ENCODE measurements at regions not wholly inside any gene's neighbourhood (a gene's known extent, or its start where the extent isn't known, plus 50 kb on each side); places are given as distances from the start of the nearest gene placed in this dataset.

DNA sequence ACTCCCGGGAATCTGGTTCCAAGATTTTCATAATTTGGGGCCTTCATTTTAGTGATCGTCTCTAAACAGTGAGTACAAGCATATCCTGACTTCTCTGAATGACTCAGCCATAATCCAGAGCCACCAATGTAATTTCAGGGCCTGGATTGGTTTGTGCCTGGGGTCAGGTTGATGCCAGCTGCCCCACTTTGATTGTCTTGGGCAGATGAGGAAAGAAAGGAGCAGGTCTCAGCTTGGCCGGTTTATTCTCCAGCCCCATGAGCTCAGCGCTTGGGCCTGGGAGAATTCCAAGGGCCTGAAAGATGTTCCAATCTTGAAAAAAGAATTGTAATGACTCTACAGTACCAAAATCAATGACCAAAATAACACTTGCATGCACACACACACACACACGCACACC lies 71.2 kb upstream of the ECE1 start:
- H3K4me3 ChIP-seq (ENCODE audit: low read depth, low read length) = no peak overlapping the region
- TF ChIP-seq, protein P1, sequence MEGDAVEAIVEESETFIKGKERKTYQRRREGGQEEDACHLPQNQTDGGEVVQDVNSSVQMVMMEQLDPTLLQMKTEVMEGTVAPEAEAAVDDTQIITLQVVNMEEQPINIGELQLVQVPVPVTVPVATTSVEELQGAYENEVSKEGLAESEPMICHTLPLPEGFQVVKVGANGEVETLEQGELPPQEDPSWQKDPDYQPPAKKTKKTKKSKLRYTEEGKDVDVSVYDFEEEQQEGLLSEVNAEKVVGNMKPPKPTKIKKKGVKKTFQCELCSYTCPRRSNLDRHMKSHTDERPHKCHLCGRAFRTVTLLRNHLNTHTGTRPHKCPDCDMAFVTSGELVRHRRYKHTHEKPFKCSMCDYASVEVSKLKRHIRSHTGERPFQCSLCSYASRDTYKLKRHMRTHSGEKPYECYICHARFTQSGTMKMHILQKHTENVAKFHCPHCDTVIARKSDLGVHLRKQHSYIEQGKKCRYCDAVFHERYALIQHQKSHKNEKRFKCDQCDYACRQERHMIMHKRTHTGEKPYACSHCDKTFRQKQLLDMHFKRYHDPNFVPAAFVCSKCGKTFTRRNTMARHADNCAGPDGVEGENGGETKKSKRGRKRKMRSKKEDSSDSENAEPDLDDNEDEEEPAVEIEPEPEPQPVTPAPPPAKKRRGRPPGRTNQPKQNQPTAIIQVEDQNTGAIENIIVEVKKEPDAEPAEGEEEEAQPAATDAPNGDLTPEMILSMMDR (IDR thresholded peaks at IDR 0.05; ENCODE audit: low read depth, low read length) = no peak

DNA sequence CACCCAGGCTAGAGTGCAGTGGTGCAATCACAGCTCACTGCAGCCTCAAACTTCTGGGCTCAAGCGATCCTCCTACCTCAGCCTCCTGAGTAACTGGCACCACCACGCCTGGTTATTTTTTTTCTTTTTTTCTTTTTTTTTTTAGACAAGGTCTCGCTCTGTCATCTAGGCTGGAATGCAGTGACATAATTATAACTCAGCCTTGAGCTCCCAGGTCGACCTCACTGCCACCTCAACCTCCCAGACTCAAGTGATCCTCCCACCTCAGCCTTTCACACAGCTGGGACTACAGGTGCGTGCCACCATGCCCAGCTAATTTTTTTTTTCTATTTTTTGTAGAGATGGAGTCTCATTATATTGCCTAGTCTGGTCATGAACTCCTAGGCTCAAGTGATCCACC lies 66.9 kb upstream of the ECE1 start:
- TF ChIP-seq, protein P1 (IDR thresholded peaks at IDR 0.05; ENCODE audit: low read depth, low read length) = no peak
- H3K4me3 ChIP-seq (ENCODE audit: low read depth, low read length) = no peak overlapping the region

DNA sequence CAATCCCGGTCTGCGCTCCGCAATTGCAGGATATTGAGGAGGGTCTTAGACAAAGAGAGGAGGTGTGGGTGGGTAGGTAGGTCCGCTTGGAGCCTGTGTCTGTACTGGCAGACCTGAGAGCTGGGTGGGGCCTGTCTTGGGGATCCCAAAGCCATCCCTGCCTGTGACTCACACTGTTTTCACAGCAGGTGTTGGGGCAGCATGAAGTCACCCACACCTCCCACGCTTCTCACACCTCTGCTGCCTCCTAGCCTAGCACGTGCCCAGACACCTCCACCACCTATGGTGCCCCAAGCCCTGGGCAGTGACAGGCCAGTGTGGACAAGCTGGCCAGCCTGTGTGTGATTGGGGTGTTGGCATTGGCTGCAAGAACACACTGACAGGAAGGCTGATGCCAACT lies 65.7 kb upstream of the ECE1 start:
- H3K4me3 ChIP-seq (ENCODE audit: low read depth, low read length) = no peak overlapping the region
- TF ChIP-seq, protein P1 (IDR thresholded peaks at IDR 0.05; ENCODE audit: low read depth, low read length) = no peak

DNA sequence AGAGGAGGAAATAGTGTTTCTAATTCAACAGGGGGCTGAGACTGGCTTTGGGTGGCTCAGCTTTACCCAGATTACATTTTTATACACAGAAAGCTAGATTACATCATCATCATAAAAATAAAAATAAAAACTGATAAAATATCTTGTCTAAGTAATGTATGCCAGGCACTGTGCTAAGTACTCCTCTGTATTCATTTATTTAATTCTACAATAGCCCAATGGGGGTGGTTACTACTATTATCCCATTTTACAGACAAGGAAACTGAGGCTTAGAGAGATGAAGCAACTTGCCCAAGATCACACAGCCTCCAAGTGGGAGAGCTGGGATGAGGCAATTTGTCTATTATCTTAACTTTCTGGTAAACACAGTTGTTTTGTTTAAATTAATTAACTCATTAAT lies 62.3 kb upstream of the ECE1 start:
- TF ChIP-seq, protein P1 (IDR thresholded peaks at IDR 0.05; ENCODE audit: low read depth, low read length) = no peak
- no peak overlapping the region for H3K4me3 ChIP-seq (ENCODE audit: low read depth, low read length)

DNA sequence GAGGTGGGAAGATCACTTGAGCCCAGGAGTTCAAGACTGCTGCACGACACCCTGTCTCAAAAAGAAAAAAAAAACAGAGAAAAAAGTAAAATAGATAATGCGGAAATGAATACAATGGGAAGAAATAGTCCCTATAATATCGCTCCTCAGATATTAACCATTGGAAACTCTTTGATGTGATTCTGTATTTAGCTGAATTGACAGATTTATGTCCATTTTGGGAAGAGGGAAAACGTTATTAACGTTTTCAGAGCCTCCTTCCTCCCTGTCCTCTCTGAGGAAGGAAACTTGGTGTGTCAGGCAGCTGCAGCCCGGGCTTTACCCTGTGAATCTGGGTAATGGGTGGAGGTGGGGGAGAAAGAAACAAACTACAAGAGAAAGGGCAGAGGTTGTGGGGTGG lies 61.6 kb upstream of the ECE1 start:
- H3K4me3 ChIP-seq (ENCODE audit: low read depth, low read length) = no peak overlapping the region
- TF ChIP-seq, protein P1 (IDR thresholded peaks at IDR 0.05; ENCODE audit: low read depth, low read length) = no peak

DNA sequence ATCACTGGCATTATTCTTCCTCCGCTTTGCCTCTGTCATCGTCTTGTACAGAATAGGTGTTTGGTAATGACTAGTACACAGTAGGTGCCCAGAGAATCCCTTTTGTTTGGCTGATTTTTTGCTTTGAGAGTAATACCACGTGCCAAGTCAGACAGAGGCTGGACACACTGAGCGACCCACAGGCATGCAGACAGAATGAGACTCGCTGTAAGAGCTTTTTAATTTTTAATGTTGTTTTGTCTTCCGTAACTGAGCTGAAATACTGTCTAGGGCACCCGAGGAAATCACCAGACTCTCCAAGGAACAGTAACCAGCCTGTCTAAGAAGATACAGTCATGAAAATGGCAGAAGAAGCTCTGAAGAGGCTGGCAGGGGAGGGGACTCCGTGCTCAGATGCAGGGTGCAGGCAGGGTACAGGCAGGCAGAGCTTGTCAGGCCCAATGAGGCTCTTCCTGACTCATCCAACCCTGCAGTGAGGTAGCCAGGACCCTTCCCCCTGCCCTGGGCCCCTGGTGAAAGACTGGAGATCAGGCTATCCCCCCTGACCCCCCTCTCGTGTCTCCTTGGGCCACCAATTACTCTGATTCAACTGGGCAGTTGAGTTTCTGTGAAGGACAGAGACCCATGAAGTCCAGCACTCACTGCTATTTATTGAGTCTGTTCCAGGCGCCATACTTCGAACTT lies 60.1 kb upstream of the ECE1 start:
- TF ChIP-seq, protein P1 (IDR thresholded peaks at IDR 0.05; ENCODE audit: low read depth, low read length) = no peak
- no peak overlapping the region for H3K4me3 ChIP-seq (ENCODE audit: low read depth, low read length)

DNA sequence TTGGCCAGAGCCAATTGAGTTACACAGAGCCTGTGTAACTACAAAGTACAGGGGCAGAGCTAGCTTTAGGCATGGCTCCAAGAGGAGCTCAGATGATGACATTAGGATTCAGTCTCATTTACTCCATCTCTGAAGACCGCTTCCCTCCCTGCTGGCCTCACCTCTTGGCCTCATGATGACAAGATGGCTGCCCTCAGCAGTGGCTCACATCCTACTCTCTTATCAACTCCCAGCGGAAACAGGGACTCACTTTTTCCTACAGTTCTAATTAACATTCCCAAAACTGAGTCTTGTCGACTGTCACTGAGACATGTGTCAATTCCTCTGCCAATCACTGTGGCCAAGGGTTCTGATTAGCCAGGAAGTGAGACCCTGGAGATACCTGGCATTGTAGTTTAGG lies 59.4 kb upstream of the ECE1 start:
- TF ChIP-seq, protein P1 (IDR thresholded peaks at IDR 0.05; ENCODE audit: low read depth, low read length) = no peak
- H3K4me3 ChIP-seq (ENCODE audit: low read depth, low read length) = no peak overlapping the region
